Lower leg skin (tissue), 4 donors: ENCODE measurements at regions not wholly inside any gene's neighbourhood (a gene's known extent, or its start where the extent isn't known, plus 50 kb on each side); places are given as distances from the start of the nearest gene placed in this dataset.
"Not testable (repeated sequence)": the region's sequence is repeated elsewhere in the genome, so short reads cannot be mapped to it uniquely, and the experiment has no call there.

Experiments
- DNase-seq, 2 donors: peaks; one replicate each; pipeline ENCODE4 v3.0.0-alpha.2; 2019; ENCODE audit warnings: low spot score in 2 of 2
- H3K4me3 ChIP-seq: fragments of 200-600 bp; sonication (generic); 2 replicates; pipeline ENCODE4 v1.5.1; 2017; ENCODE audit warnings: mild to moderate bottlenecking, low read depth; ENCODE audit not compliant: poor library complexity, severe bottlenecking
- CTCF ChIP-seq, 3 donors: fragments of 450-650 bp; IDR thresholded peaks; one replicate each; pipeline ENCODE4 v1.5.1; 2016; ENCODE audit warnings: antibody characterized with exemption in 3 of 3, mild to moderate bottlenecking in 3 of 3, moderate library complexity in 2 of 3
- POLR2A ChIP-seq, 2 donors: fragments of 450-650 bp; IDR thresholded peaks; one replicate each; pipeline ENCODE4 v1.6.1; 2016 to 2017; ENCODE audit warnings: antibody characterized with exemption in 2 of 2, mild to moderate bottlenecking in 1 of 2, moderate library complexity in 1 of 2
- whole genome bisulfite sequencing, 2 donors: methylation state at CpG; one replicate each; pipeline ENCODE4 v1.1.5; 2018; 5-methylcytosine and 5-hydroxymethylcytosine counted together
- intact Hi-C: fragments of 100-400 bp; cut with DNase I; formaldehyde crosslinking; loops from one replicate; pipeline ENCODE4 v1.15.0; 2023; ENCODE audit warnings: low total_unique reads

GRCh38 chr2:21194147-21194546 is 70.4 kb downstream of the TDRD15 start:
- WGBS, 2 donors = 50 to 60% methylated on average over 2 of the region's 2 CpGs
- no peak for TF ChIP-seq CTCF (IDR thresholded peaks at IDR 0.05)
- TF ChIP-seq POLR2A (IDR thresholded peaks at IDR 0.05) = no peak
- intact Hi-C loops = no loop called here
- DNase-seq = no peak
- H3K4me3 ChIP-seq = no peak overlapping the region

DNA sequence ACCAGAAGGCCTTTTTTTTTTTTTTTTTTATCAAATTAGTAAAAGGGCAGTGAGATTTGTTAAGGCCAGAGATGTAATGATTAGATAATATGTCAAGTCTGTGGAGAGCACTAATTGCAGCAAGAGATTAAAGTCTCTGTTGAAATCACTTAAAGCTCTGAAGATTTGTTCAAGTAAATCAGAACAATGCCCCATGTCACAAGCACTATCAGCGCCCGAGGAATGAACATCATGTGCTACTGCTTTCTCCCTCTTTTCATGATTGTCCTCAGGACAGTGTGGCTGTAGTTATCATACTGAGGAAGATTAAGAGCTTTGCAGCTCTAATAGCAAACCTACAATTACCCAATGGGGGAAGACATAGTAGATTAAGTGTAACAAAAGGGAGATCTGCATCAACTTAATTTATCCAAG is 71.1 kb downstream of the TDRD15 start:
- intact Hi-C loops = no loop called here
- no peak for DNase-seq
- TF ChIP-seq POLR2A (IDR thresholded peaks at IDR 0.05) (no peak), CTCF (IDR thresholded peaks at IDR 0.05) (no peak)
- H3K4me3 ChIP-seq = no peak overlapping the region
- WGBS, 2 donors = 83 to 87% methylated on average over 2 of the region's 2 CpGs

GRCh38 chr2:21195326-21195725 is 71.6 kb downstream of the TDRD15 start:
- TF ChIP-seq CTCF (IDR thresholded peaks at IDR 0.05) (no peak), POLR2A (IDR thresholded peaks at IDR 0.05) (no peak)
- intact Hi-C loops = no loop called here

GRCh38 chr2:21198637-21199036 is 74.9 kb downstream of the TDRD15 start:
- intact Hi-C loops = no loop called here
- H3K4me3 ChIP-seq = no peak overlapping the region
- 80 to 87% methylated on average over 5 of the region's 5 CpGs for WGBS, 2 donors
- TF ChIP-seq POLR2A (IDR thresholded peaks at IDR 0.05) (no peak), CTCF (IDR thresholded peaks at IDR 0.05) (no peak)
- no peak for DNase-seq

More at GRCh38 chr2:21195326-21195725, 71.6 kb downstream of the TDRD15 start:
- no peak overlapping the region for H3K4me3 ChIP-seq
- DNase-seq = no peak

DNA sequence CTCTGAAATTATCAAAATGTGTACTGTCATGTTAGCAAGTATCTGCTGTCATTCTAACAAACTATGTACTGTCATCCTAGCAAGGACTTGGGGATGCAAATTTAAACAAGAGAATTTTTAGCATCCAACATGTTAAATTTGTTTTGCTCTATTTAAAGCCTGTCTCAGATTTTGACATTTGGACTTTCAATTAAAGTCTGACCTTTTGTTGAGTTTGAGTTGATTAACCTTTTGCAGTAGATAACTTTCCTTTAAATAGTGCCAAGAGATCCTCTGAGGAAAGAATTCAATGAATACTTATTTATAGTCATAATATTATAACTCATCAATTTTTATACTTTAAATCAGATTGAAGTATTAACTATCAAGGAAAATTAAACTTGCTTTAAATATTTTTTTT is 80.2 kb downstream of the TDRD15 start:
- intact Hi-C loops = no loop called here
- H3K4me3 ChIP-seq = no peak overlapping the region
- DNase-seq = no peak
- TF ChIP-seq POLR2A (IDR thresholded peaks at IDR 0.05) (no peak), CTCF (IDR thresholded peaks at IDR 0.05) (no peak)

- DNase-seq, H3K4me3 ChIP-seq, intact Hi-C loops: not testable (repeated sequence)
- 82 to 84% methylated on average over 10 of the region's 10 CpGs for WGBS, 2 donors
These were observed 90.3 kb downstream of the TDRD15 start for GRCh38 chr2:21214085-21214484.
